ENCODE measurements at regions not wholly inside any gene's neighbourhood (a gene's known extent, or its start where the extent isn't known, plus 50 kb on each side); places are given as distances from the start of the nearest gene placed in this dataset.

DNA sequence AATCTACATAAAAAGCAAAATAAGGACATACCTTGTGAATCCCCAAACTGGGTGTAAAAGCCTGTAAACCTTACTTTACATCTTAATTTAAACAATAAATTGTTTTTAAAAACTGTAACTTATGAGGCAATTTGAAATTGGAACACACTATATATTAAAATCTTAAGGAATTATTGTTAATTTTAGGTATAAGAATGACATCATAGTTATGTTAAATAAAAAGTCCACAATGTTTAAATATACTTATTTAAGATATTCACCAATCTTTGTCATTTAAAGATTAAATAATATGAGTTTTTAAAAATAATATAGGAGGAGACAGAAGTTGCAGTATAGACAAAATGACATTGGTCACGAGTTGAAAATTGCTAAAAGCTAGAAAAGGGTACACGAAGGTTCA is 621.9 kb upstream of the POU3F2 start:
- H2AFZ ChIP-seq (ENCODE audit: insufficient read depth, low read depth, low read length, poor library complexity, severe bottlenecking), result no peak overlapping the region
- no peak overlapping the region for H3K4me2 ChIP-seq (replicated peaks; ENCODE audit: low read depth, low read length, poor library complexity, severe bottlenecking)
- no peaks in the 10 kb centered on the region for H3K9me3 ChIP-seq (ENCODE audit: control extremely low read depth in 1 of 3, control insufficient read depth in 2 of 3, insufficient read depth in 1 of 3, low read length in 2 of 3)
- H3K4me3 ChIP-seq (ENCODE audit: control extremely low read depth in 1 of 5, extremely low read depth in 1 of 5, insufficient read depth in 1 of 5, low read depth in 2 of 5, low read length in 4 of 5), result no peak overlapping the region
- H3K36me3 ChIP-seq (replicated peaks in 1 of 2; ENCODE audit: control extremely low read depth in 1 of 2, control insufficient read depth in 1 of 2, extremely low read depth in 1 of 2, insufficient read depth in 2 of 2, low read length in 1 of 2), result no peaks in the 10 kb centered on the region
- TF ChIP-seq, protein P1, sequence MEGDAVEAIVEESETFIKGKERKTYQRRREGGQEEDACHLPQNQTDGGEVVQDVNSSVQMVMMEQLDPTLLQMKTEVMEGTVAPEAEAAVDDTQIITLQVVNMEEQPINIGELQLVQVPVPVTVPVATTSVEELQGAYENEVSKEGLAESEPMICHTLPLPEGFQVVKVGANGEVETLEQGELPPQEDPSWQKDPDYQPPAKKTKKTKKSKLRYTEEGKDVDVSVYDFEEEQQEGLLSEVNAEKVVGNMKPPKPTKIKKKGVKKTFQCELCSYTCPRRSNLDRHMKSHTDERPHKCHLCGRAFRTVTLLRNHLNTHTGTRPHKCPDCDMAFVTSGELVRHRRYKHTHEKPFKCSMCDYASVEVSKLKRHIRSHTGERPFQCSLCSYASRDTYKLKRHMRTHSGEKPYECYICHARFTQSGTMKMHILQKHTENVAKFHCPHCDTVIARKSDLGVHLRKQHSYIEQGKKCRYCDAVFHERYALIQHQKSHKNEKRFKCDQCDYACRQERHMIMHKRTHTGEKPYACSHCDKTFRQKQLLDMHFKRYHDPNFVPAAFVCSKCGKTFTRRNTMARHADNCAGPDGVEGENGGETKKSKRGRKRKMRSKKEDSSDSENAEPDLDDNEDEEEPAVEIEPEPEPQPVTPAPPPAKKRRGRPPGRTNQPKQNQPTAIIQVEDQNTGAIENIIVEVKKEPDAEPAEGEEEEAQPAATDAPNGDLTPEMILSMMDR (IDR thresholded peaks at IDR 0.05), result no peak
- TF ChIP-seq EZH2 (IDR thresholded peaks at IDR 0.05; ENCODE audit: borderline replicate concordance, insufficient read depth, low read depth, low read length, poor library complexity, severe bottlenecking), result no peak
- H3K79me2 ChIP-seq (ENCODE audit: control insufficient read depth, insufficient read depth, low read length), result no peaks in the 10 kb centered on the region
- CTCF ChIA-PET, result no interaction called here
- no peaks in the 10 kb centered on the region for H4K20me1 ChIP-seq (ENCODE audit: control insufficient read depth, insufficient read depth, low read length, poor library complexity, severe bottlenecking)
- H3K27me3 ChIP-seq (replicated peaks in 1 of 4; ENCODE audit: control extremely low read depth in 1 of 4, control insufficient read depth in 3 of 4, insufficient read depth in 4 of 4, low read length in 3 of 4), result no peaks in the 10 kb centered on the region
- H3K27ac ChIP-seq (ENCODE audit: low read length in 2 of 2), result no peak overlapping the region
- Mint-ChIP-seq H3K4me1 (no peaks in the 10 kb centered on the region), H3K9me3 (ENCODE audit: insufficient read depth) (no peaks in the 10 kb centered on the region), H3K27ac (no peak overlapping the region), H3K4me3 (no peak overlapping the region), H3K27me3 (no peaks in the 10 kb centered on the region)
- no peaks in the 10 kb centered on the region for H3K4me1 ChIP-seq (ENCODE audit: control insufficient read depth in 2 of 2, insufficient read depth in 2 of 2, low read length in 2 of 2)
- WGBS (ENCODE audit: insufficient coverage), result no CpG with 5 or more reads among the region's 2 CpGs
- ATAC-seq (ENCODE audit: low read depth) (no peak), DNase-seq (no peak)
- POLR2A ChIA-PET, result no interaction called here
- H3K9ac ChIP-seq (ENCODE audit: low read length), result no peak overlapping the region
- intact Hi-C loops (cut with micrococcal nuclease), result no loop called here

DNA sequence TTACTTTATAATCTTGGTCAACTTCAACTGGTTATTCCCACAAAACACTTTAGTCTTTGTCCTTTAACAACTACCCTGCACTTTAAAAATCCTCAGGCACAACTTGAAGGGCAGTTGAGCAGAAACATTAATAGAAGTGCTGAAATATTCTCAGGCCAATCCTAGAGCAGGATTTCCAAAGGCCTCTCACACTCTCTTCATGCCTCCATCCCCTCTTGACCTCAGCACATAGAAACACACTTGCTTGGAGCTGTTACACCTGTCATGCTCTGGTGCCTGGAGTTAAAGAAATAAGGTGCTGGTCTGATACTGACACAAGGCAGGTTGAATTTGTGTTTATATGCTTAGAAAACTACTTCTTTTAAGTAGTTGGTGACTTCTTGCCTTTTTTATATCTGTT is 618.8 kb upstream of the POU3F2 start:
- Histone ChIP-seq H3K4me3 (ENCODE audit: control extremely low read depth in 1 of 5, extremely low read depth in 1 of 5, insufficient read depth in 1 of 5, low read depth in 2 of 5, low read length in 4 of 5) (no peak overlapping the region), H2AFZ (ENCODE audit: insufficient read depth, low read depth, low read length, poor library complexity, severe bottlenecking) (no peak overlapping the region), H4K20me1 (ENCODE audit: control insufficient read depth, insufficient read depth, low read length, poor library complexity, severe bottlenecking) (no peaks in the 10 kb centered on the region), H3K9ac (ENCODE audit: low read length) (no peak overlapping the region), H3K4me1 (ENCODE audit: control insufficient read depth in 2 of 2, insufficient read depth in 2 of 2, low read length in 2 of 2) (no peaks in the 10 kb centered on the region), H3K27me3 (replicated peaks in 1 of 4; ENCODE audit: control extremely low read depth in 1 of 4, control insufficient read depth in 3 of 4, insufficient read depth in 4 of 4, low read length in 3 of 4) (no peaks in the 10 kb centered on the region), H3K36me3 (replicated peaks in 1 of 2; ENCODE audit: control extremely low read depth in 1 of 2, control insufficient read depth in 1 of 2, extremely low read depth in 1 of 2, insufficient read depth in 2 of 2, low read length in 1 of 2) (no peaks in the 10 kb centered on the region), H3K79me2 (ENCODE audit: control insufficient read depth, insufficient read depth, low read length) (no peaks in the 10 kb centered on the region), H3K9me3 (ENCODE audit: control extremely low read depth in 1 of 3, control insufficient read depth in 2 of 3, insufficient read depth in 1 of 3, low read length in 2 of 3) (no peaks in the 10 kb centered on the region), H3K4me2 (replicated peaks; ENCODE audit: low read depth, low read length, poor library complexity, severe bottlenecking) (no peak overlapping the region), H3K27ac (ENCODE audit: low read length in 2 of 2) (no peak overlapping the region)
- no peaks in the 10 kb centered on the region for H3K9me3 Mint-ChIP-seq (ENCODE audit: insufficient read depth)
- no peaks in the 10 kb centered on the region for H3K27me3 Mint-ChIP-seq
- ATAC-seq (ENCODE audit: low read depth), result no peak
- H3K4me3 Mint-ChIP-seq, result no peak overlapping the region
- no peak overlapping the region for H3K27ac Mint-ChIP-seq
- intact Hi-C loops (cut with micrococcal nuclease), result no loop called here
- no peak for DNase-seq
- no peaks in the 10 kb centered on the region for H3K4me1 Mint-ChIP-seq
- POLR2A ChIA-PET, result no interaction called here
- CTCF ChIA-PET, result no interaction called here
- TF ChIP-seq, protein P1 (IDR thresholded peaks at IDR 0.05), result no peak
- TF ChIP-seq EZH2 (IDR thresholded peaks at IDR 0.05; ENCODE audit: borderline replicate concordance, insufficient read depth, low read depth, low read length, poor library complexity, severe bottlenecking), result no peak

All from B cell (primary cell).